ENCODE measurements at regions not wholly inside any gene's neighbourhood (a gene's known extent, or its start where the extent isn't known, plus 50 kb on each side); places are given as distances from the start of the nearest gene placed in this dataset.
"Not testable (repeated sequence)": the region's sequence is repeated elsewhere in the genome, so short reads cannot be mapped to it uniquely, and the experiment has no call there.

DNA sequence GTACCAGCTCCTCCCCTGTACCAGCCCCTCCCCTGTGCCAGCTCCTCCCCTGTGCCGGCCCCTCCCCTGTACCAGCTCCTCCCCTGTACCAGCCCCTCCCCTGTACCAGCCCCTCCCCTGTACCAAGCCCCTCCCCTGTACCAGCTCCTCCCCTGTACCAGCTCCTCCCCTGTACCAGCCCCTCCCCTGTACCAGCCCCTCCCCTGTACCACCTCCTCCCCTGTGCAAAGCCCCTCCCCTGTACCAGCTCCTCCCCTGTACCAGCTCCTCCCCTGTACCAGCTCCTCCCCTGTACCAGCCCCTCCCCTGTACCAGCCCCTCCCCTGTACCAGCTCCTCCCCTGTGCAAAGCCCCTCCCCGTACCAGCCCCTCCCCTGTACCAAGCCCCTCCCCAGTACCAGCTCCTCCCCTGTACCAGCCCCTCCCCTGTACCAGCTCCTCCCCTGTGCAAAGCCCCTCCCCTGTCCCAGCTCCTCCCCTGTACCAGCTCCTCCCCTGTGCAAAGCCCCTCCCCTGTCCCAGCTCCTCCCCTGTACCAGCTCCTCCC is 113.5 kb downstream of the METRNL start:
- not testable (repeated sequence) for H3K9ac ChIP-seq (ENCODE audit: low read depth, low read length, poor library complexity); H3K4me3 ChIP-seq (ENCODE audit: low read length in 2 of 2); H2AFZ ChIP-seq (ENCODE audit: low read length); DNase-seq (ENCODE audit: low spot score); H2AK5ac ChIP-seq (ENCODE audit: low read depth, low read length); H2BK15ac ChIP-seq (ENCODE audit: low read length); H3K27me3 ChIP-seq (ENCODE audit: control insufficient read depth in 3 of 3, insufficient read depth in 3 of 3, low read depth in 1 of 3, low read length in 3 of 3); H3K4me1 ChIP-seq (ENCODE audit: control insufficient read depth in 2 of 2, insufficient read depth in 1 of 2, low read depth in 1 of 2, low read length in 2 of 2); H3K27ac ChIP-seq (replicated peaks; ENCODE audit: low read length); H3K4me2 ChIP-seq (ENCODE audit: insufficient read depth, low read length, poor library complexity, severe bottlenecking); H3K14ac ChIP-seq (ENCODE audit: low read length); H4K91ac ChIP-seq (ENCODE audit: low read depth, low read length, poor library complexity); H2BK12ac ChIP-seq (ENCODE audit: low read length); H4K8ac ChIP-seq (ENCODE audit: low read depth, low read length); H2BK120ac ChIP-seq (ENCODE audit: low read depth, low read length); H2BK5ac ChIP-seq (ENCODE audit: low read length); H3K79me1 ChIP-seq (ENCODE audit: low read depth, low read length); H3K4ac ChIP-seq (ENCODE audit: low read length); H3K23ac ChIP-seq (ENCODE audit: low read depth, low read length, poor library complexity); H3K18ac ChIP-seq (ENCODE audit: low read length); H3K36me3 ChIP-seq (replicated peaks in 1 of 2; ENCODE audit: control insufficient read depth in 2 of 2, insufficient read depth in 2 of 2, low read length in 2 of 2)
- H3K9me3 ChIP-seq (replicated peaks in 1 of 2; ENCODE audit: control insufficient read depth in 2 of 2, insufficient read depth in 1 of 2, low read depth in 1 of 2, low read length in 2 of 2), result peaks cover 9 to 26% of the 10 kb centered on the region in 2 donors
- no CpG with 5 or more reads among the region's 2 CpGs for WGBS, 2 donors (ENCODE audit: extremely low coverage in 2 of 2, insufficient read length in 2 of 2, insufficient replicate concordance in 1 of 2)

DNA sequence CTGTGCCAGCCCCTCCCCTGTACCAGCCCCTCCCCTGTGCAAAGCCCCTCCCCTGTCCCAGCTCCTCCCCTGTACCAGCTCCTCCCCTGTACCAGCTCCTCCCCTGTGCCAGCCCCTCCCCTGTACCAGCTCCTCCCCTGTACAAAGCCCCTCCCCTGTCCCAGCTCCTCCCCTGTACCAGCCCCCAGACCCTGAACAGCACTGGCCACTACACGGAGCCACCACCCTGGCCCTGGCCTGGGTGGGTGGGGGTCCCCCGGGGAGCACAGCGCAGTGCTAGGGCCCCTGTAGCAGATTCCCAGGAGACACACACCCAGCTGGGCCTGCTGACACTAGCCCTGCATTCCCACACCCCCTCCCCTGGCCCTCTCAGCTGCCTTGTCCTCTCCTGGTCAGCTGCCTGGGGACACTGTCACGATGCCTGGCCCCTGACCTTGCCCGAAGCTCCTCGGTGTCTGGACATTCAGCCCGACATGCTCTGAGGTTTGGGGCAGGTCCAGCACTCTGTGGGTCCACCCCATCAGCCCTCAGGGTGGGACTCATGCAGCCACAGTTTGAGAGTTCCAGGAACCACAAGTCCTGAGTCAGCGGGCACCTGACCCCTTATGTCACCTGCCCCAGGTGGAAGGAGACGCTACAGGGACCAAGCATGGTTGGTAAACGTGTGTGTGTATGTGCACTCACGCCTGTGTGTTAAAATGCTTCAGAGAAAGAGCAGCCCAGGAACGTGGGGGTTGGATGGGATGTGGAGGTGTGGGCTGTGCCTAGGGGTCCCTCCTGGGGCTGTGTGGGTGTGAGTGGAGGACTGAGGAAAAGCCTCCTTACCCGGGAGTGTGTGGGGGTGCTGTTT is 114.2 kb downstream of the METRNL start:
- Histone ChIP-seq H4K8ac (ENCODE audit: low read depth, low read length) (peak overlapping the region; percentile 65), H2BK12ac (ENCODE audit: low read length) (no peak overlapping the region), H3K27me3 (ENCODE audit: control insufficient read depth in 3 of 3, insufficient read depth in 3 of 3, low read depth in 1 of 3, low read length in 3 of 3) (no peaks in the 10 kb centered on the region), H3K79me1 (ENCODE audit: low read depth, low read length) (peaks cover 2% of the 10 kb centered on the region), H3K9ac (ENCODE audit: low read depth, low read length, poor library complexity) (no peak overlapping the region), H2AK5ac (ENCODE audit: low read depth, low read length) (peak overlapping the region; percentile 63), H3K9me3 (replicated peaks in 1 of 2; ENCODE audit: control insufficient read depth in 2 of 2, insufficient read depth in 1 of 2, low read depth in 1 of 2, low read length in 2 of 2) (peaks cover 6 to 27% of the 10 kb centered on the region in 2 donors), H3K4me1 (ENCODE audit: control insufficient read depth in 2 of 2, insufficient read depth in 1 of 2, low read depth in 1 of 2, low read length in 2 of 2) (no peaks in the 10 kb centered on the region), H4K91ac (ENCODE audit: low read depth, low read length, poor library complexity) (no peak overlapping the region), H3K18ac (ENCODE audit: low read length) (no peak overlapping the region), H3K23ac (ENCODE audit: low read depth, low read length, poor library complexity) (no peak overlapping the region), H3K14ac (ENCODE audit: low read length) (peak overlapping the region; percentile 56), H3K4me3 (ENCODE audit: low read length in 2 of 2) (peak overlapping the region in 1 of 2 donors; percentile 10), H3K36me3 (replicated peaks in 1 of 2; ENCODE audit: control insufficient read depth in 2 of 2, insufficient read depth in 2 of 2, low read length in 2 of 2) (no peaks in the 10 kb centered on the region), H3K4ac (ENCODE audit: low read length) (no peak overlapping the region), H2AFZ (ENCODE audit: low read length) (no peak overlapping the region), H2BK15ac (ENCODE audit: low read length) (no peak overlapping the region), H3K4me2 (ENCODE audit: insufficient read depth, low read length, poor library complexity, severe bottlenecking) (no peak overlapping the region), H3K27ac (replicated peaks; ENCODE audit: low read length) (no peak overlapping the region), H2BK120ac (ENCODE audit: low read depth, low read length) (no peak overlapping the region), H2BK5ac (ENCODE audit: low read length) (no peak overlapping the region)
- WGBS, 2 donors (ENCODE audit: extremely low coverage in 2 of 2, insufficient read length in 2 of 2, insufficient replicate concordance in 1 of 2), result no CpG with 5 or more reads among the region's 13 CpGs
- no peak for DNase-seq (ENCODE audit: low spot score)

DNA sequence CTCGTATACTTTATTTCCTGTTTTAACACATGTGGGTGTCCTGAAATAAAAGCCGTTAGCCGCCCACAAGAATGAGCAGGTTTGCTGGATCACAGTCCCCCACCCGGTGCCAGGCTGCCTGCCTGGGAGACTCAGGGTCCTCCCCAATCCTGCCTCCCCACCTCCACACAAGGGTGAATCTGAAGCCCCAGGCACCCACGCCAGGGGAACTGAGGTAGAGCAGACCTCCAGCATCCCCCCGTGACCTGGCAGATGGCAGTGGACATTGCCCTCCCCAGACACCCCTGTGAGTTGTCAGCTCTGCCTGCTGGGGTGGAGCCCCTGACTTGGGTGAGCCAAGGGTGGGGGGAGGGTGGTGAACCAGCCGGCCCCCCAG is 114.8 kb downstream of the METRNL start:
- Histone ChIP-seq H3K4me1 (ENCODE audit: control insufficient read depth in 2 of 2, insufficient read depth in 1 of 2, low read depth in 1 of 2, low read length in 2 of 2) (no peaks in the 10 kb centered on the region), H3K4me2 (ENCODE audit: insufficient read depth, low read length, poor library complexity, severe bottlenecking) (no peak overlapping the region), H2BK12ac (ENCODE audit: low read length) (no peak overlapping the region), H2BK5ac (ENCODE audit: low read length) (no peak overlapping the region), H4K91ac (ENCODE audit: low read depth, low read length, poor library complexity) (no peak overlapping the region), H3K9me3 (replicated peaks in 1 of 2; ENCODE audit: control insufficient read depth in 2 of 2, insufficient read depth in 1 of 2, low read depth in 1 of 2, low read length in 2 of 2) (peaks cover 6 to 31% of the 10 kb centered on the region in 2 donors), H3K36me3 (replicated peaks in 1 of 2; ENCODE audit: control insufficient read depth in 2 of 2, insufficient read depth in 2 of 2, low read length in 2 of 2) (no peaks in the 10 kb centered on the region), H4K8ac (ENCODE audit: low read depth, low read length) (no peak overlapping the region), H3K4ac (ENCODE audit: low read length) (no peak overlapping the region), H2BK120ac (ENCODE audit: low read depth, low read length) (no peak overlapping the region), H3K18ac (ENCODE audit: low read length) (no peak overlapping the region), H3K23ac (ENCODE audit: low read depth, low read length, poor library complexity) (no peak overlapping the region), H3K27me3 (ENCODE audit: control insufficient read depth in 3 of 3, insufficient read depth in 3 of 3, low read depth in 1 of 3, low read length in 3 of 3) (no peaks in the 10 kb centered on the region), H3K9ac (ENCODE audit: low read depth, low read length, poor library complexity) (no peak overlapping the region), H2AK5ac (ENCODE audit: low read depth, low read length) (no peak overlapping the region), H2BK15ac (ENCODE audit: low read length) (no peak overlapping the region), H3K4me3 (ENCODE audit: low read length in 2 of 2) (no peak overlapping the region), H3K27ac (replicated peaks; ENCODE audit: low read length) (no peak overlapping the region), H3K14ac (ENCODE audit: low read length) (no peak overlapping the region), H3K79me1 (ENCODE audit: low read depth, low read length) (peaks cover 2% of the 10 kb centered on the region), H2AFZ (ENCODE audit: low read length) (no peak overlapping the region)
- no peak for DNase-seq (ENCODE audit: low spot score)
- WGBS, 2 donors (ENCODE audit: extremely low coverage in 2 of 2, insufficient read length in 2 of 2, insufficient replicate concordance in 1 of 2), result no CpG with 5 or more reads among the region's 7 CpGs

DNA sequence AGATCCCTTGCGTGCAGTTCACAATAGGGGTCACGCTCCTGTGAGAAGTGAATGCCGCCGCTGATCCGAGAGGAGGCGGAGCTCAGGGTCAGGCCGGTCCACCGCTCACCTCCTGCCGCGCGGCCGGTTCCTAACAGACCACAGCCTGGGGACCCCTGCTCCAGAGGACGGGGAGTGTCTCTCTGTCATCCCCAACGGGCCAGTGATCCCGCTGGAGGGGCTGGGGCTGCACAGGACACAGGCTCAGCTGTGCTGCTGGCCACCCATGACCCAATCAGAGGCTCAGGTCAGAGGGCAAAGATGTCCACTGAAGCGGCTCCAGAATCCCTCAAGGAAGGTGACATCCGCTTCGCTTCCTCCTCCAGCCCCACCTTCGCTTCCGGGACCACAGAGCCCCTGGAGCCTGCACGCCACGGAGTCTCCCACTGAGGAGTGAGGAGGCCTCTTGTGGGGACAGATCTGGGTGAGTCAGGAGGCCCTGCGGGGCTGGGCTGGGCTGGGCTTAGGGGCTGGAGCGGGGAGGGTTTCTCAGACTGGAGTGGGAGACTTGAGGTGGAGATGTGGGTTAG is 115.4 kb downstream of the METRNL start:
- Histone ChIP-seq H2BK12ac (ENCODE audit: low read length) (no peak overlapping the region), H2BK120ac (ENCODE audit: low read depth, low read length) (no peak overlapping the region), H4K8ac (ENCODE audit: low read depth, low read length) (no peak overlapping the region), H2AFZ (ENCODE audit: low read length) (no peak overlapping the region), H3K9me3 (replicated peaks in 1 of 2; ENCODE audit: control insufficient read depth in 2 of 2, insufficient read depth in 1 of 2, low read depth in 1 of 2, low read length in 2 of 2) (peaks cover 6 to 34% of the 10 kb centered on the region in 2 donors), H4K91ac (ENCODE audit: low read depth, low read length, poor library complexity) (no peak overlapping the region), H3K4me3 (ENCODE audit: low read length in 2 of 2) (no peak overlapping the region), H3K79me1 (ENCODE audit: low read depth, low read length) (peaks cover 4% of the 10 kb centered on the region), H2BK15ac (ENCODE audit: low read length) (no peak overlapping the region), H2BK5ac (ENCODE audit: low read length) (no peak overlapping the region), H3K23ac (ENCODE audit: low read depth, low read length, poor library complexity) (no peak overlapping the region), H3K14ac (ENCODE audit: low read length) (no peak overlapping the region), H3K4ac (ENCODE audit: low read length) (no peak overlapping the region), H3K9ac (ENCODE audit: low read depth, low read length, poor library complexity) (no peak overlapping the region), H3K27ac (replicated peaks; ENCODE audit: low read length) (no peak overlapping the region), H3K36me3 (replicated peaks in 1 of 2; ENCODE audit: control insufficient read depth in 2 of 2, insufficient read depth in 2 of 2, low read length in 2 of 2) (no peaks in the 10 kb centered on the region), H2AK5ac (ENCODE audit: low read depth, low read length) (no peak overlapping the region), H3K4me1 (ENCODE audit: control insufficient read depth in 2 of 2, insufficient read depth in 1 of 2, low read depth in 1 of 2, low read length in 2 of 2) (no peaks in the 10 kb centered on the region), H3K27me3 (ENCODE audit: control insufficient read depth in 3 of 3, insufficient read depth in 3 of 3, low read depth in 1 of 3, low read length in 3 of 3) (no peaks in the 10 kb centered on the region), H3K18ac (ENCODE audit: low read length) (peak overlapping the region; percentile 17), H3K4me2 (ENCODE audit: insufficient read depth, low read length, poor library complexity, severe bottlenecking) (no peak overlapping the region)
- DNase-seq (ENCODE audit: low spot score), result no peak
- no CpG with 5 or more reads among the region's 24 CpGs for WGBS, 2 donors (ENCODE audit: extremely low coverage in 2 of 2, insufficient read length in 2 of 2, insufficient replicate concordance in 1 of 2)

Measured in neuronal stem cell (in vitro differentiated cells).